ENCODE measurements at regions not wholly inside any gene's neighbourhood (a gene's known extent, or its start where the extent isn't known, plus 50 kb on each side); places are given as distances from the start of the nearest gene placed in this dataset.
"Not testable (repeated sequence)": the region's sequence is repeated elsewhere in the genome, so short reads cannot be mapped to it uniquely, and the experiment has no call there.

DNA sequence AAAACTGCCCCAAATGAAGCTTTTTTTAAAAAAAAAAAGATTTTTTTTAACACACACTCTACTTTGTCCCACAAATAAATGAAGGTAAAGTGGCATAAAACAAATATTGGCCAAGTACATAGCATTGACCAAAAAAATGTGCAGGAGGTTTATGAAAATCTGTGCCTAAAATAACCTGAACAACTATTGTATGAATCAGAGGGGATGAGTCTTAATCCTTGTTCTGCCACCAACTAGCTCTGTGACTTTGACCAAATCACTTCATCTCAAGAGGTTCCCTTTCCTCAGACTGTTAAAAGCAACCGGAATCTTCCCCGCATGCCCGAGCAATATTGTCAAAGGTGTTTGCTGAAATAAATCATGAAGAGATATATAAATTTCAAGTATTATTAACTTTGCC lies 150.4 kb upstream of the NEBL start:
- DNase-seq: no peak

- no peak for DNase-seq
These were observed 150.0 kb upstream of the NEBL start for GRCh38 chr10:21047096-21047495.

DNA sequence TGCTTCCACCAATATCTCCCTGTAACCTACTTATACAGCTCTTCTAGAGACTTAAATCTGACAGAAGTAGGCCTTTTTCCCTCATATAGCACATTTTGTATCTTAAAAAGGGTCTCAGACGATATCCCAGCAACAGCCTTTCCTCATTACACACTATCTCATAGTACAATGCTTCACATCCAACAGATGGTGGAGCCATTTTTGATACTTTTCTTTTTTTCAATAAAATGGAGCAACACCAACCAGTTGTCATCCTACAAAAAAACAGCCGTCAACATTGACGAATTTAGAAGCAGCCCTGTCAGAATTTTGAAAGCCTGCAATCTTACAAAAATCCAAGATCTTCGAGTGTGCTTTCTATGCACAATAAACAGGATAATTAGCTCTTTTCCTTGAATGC lies 145.9 kb upstream of the NEBL start:
- DNase-seq: no peak

DNA sequence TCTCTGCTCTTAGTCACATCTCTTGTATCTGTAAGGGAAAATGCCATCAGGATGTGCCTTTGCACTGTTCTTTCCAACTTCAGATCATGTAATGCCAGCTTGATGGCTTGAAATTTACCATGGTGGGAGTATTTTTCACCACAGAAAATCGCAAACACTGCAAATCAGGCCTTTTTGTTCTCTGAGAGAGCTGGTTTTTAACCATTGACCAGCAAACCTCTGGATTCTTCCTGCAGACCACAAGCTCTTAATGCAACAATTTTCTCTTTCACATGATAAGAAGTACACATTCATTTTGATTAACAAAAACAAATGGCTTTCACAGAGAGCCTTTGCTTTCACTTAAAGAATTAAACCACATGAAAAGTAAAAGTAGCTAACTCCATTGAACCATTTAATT lies 145.4 kb upstream of the NEBL start:
- DNase-seq: no peak

DNA sequence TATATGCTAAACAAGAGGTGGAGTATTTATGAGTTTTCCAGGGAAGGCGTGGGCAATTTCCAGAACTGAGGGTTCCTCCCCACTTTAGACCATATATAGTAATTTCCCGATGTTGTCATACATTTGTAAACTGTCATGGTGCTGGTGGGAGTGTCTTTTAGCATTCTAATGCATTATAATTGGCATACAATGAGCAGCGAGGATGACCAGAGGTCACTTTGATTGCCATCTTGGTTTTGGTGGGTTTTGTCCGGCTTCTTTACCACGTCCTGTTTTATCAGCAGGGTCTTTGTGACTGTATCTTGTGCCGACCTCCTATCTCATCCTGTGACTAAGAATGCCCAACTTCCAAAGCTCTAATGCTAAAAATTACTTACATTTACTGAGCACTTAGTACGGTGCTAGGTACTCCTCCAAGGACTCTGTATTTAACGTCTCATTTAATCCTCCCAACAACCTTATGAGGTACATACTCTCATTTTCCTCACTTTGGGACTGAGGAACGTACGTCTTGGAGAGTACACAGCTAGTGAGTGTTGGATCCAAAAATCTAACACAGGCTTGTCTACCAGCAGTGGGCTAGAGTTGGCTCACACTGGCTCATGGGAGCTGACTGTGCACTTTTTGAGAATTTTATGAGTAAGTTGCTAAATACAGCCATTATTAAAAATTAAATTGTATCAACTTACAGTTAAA lies 144.8 kb upstream of the NEBL start:
- no peak for DNase-seq

DNA sequence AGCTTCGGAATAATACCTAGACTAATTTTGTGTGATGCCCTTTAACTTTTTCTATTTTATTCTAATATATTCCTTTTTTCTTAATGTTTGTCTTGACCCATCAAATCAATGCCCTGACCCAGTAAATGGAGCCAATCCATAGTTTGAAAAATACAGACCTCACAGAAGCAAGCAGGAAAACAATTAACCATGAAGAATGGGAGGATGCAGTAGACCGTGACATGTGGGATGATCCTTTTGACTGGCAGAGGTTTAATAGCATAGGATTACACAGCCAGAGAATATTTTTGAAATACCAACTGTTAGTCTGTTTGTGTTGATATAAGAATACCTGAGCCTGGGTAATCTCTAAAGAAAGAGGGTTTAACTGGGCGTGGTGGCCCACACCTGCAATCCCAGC lies 142.6 kb upstream of the NEBL start:
- DNase-seq: no peak

DNA sequence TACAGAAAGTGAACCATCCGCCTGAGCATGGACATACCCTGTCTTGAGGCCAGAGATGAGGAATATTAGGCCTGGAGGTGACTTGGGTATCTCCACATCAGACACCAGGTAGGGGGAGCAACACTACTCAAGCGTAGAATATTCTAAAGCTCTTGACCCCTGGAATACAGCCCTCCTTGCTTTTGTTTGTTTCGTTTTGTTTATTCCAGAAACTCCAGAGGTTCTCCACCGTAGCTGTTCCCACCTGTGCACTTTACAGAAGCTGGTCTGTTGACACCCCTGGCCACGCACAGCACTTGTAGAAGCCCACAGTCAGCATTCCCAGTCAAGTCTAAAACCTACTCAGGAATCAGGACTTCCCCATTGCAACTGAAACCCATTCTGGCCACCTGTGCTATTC lies 139.6 kb upstream of the NEBL start:
- DNase-seq: no peak

- not testable (repeated sequence) for DNase-seq
These were observed 137.7 kb upstream of the NEBL start for GRCh38 chr10:21034770-21035169.

- no peak for DNase-seq
These were observed 137.1 kb upstream of the NEBL start for GRCh38 chr10:21034241-21034640.

DNA sequence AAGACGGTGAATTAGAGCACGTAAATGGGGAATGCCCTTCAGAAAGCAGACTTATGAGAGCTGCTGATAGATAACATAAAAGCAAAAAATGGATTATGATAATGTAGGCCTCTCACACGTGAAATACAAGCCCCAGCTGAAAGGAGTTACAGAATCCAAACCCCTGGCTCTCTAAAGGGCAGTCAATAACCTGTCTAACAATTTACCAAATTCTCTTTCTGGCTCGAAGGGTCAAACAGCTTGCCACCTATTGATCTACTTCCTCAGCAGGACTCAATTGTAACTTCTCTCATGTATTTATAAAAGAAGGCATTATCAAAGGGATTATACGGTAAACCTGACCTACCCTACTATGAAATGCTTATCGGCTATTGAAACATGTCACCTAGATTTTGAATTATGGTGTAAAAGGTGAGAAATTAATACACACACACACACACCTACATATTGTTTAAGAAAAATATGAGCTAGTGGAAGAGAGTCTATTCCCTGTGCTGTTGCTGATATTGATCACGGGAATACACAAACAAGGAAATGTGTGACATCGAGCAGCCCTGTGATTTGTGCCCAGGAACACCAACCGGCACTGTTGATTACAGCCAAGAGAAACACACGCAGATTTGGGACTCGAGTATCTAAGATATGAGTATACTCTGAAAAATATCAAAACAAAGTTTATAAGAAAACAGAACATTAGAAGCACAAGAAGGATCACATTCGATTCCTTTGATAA lies 135.6 kb upstream of the NEBL start:
- no peak for DNase-seq

- no peak for DNase-seq
These were observed 134.2 kb upstream of the NEBL start for GRCh38 chr10:21031232-21031795.

DNA sequence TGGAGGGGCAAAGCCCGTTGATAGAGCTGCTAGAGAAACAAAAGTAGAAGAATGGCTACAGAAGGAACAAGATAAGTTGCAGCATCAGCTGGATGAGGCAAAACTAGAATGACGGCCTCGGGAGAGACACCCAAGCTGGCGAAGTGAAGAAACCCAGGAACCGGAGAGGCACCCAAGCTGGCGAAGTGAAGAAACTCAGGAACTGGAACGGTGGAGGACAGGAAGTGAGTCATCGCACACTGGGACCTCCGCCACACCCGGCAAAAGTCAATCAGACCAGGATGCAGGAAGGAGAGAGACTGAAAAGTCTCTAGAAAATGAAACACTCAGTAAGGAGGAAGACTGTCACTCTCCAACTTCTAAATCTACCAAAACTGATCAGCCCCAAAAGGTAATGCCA lies 133.0 kb upstream of the NEBL start:
- DNase-seq: no peak

- no peak for DNase-seq
These were observed 125.7 kb upstream of the NEBL start for GRCh38 chr10:21022821-21023220.

DNA sequence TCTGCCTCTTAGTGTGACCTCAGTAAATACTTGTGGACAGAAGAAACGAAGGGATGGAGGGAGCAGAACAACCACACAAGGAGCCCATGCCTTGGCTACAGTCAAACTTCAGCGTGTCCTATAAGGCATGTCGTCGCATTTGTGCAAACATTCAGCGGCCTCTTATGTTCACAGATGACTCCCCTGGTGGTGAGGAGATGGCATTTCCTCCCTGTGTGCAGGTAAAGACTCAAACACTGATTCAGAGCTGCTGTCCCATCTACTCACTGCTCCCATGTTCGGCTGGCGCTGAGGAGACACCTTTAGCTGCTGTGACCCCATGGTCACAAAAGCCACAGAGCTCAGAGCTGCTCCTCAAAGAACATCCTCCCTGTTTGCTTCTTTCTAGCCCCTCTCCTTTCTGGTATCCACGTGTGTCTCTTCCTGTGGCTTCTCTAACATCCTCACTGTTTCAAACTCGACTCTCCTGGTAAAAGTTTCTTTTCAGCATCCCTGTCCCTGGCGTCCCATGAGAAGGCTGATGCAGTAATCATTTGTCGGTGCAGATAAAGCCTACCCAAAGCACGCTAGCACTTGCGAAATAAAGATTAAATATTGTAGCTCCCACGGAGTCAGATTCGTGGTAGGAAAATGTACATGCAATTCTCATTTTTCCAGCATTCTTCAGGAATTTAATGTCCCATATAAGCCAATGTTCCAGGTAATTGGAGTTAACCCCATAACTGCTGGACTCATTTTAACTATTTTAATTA lies 124.9 kb upstream of the NEBL start:
- DNase-seq: no peak

GRCh38 chr10:21021231-21021630 lies 124.1 kb upstream of the NEBL start:
- no peak for DNase-seq

GRCh38 chr10:21020545-21020944 lies 123.4 kb upstream of the NEBL start:
- DNase-seq: no peak

- DNase-seq: no peak
These were observed 122.3 kb upstream of the NEBL start for GRCh38 chr10:21019436-21019835.

DNA sequence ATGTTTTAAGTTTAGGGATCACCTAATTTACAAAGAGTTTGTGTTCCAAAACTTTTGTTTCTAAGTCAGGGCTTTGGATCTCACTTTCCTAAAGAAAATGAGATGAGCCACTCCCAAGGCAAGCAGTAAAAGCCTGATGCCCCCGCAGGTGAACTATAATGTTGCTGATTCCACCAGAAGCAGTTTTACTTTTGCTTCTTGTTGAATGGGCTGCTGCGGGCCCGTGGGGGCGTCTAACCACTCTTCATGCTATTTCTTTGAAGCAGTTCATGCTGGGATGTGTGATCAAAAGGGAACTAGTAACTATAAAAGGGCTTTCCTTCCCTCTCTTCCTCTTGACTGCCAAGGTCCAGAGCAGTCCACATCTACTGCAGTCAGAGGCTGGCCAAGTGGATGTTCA lies 118.7 kb upstream of the NEBL start:
- DNase-seq: no peak

DNA sequence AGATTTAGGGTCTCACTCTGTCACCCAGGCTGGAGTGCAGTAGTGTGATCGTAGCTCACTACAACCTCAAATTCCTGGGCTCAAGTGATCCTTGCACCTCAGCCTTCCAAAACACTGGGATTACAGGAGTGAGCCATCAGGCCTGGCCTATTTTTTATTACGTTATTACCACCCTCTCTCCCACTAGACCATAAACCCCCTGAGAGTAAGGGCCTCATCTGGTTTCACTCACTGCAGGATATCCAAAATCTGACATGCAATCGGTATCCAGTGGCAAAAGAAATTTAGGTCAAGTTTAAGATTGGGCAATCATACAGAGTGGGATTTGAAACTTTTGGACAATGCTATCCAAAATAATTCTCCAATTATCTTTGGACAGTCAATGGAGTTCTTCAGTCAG lies 117.0 kb upstream of the NEBL start:
- DNase-seq: no peak

GRCh38 chr10:21011433-21012018 lies 114.4 kb upstream of the NEBL start:
- no peak for DNase-seq

DNA sequence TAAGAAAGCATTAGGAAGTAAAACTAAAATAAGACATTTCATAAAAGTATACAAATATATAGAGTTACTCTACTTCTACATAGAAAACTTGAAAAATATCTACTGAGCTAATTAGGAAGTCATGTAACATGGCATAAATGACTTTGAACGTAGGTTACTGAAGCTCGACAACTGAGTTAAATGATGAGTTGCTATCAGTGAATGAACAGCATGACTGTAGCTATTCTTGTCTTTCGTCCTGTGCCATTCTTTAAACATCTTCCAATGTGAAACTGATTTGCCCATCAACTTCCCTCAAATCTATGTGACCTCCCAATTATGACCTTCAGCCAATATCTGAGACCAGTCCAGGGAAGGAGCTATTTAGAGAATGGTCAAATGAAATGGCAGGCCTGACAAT lies 113.5 kb upstream of the NEBL start:
- DNase-seq: no peak

- DNase-seq: no peak
These were observed 106.2 kb upstream of the NEBL start for GRCh38 chr10:21003240-21003822.
